ENCODE measurements at regions not wholly inside any gene's neighbourhood (a gene's known extent, or its start where the extent isn't known, plus 50 kb on each side); places are given as distances from the start of the nearest gene placed in this dataset.

GRCh38 chr16:65349626-65350025 is 227.8 kb upstream of the CDH11 start:
- H3K4me3 Mint-ChIP-seq: no peak overlapping the region
- H3K36me3 Mint-ChIP-seq: peaks cover under 1% of the 10 kb centered on the region; the same call in 1 of the 2 replicates
- ChIA-PET CTCF (no interaction called here), POLR2A (no interaction called here)
- TF ChIP-seq ZNF416 (CRISPR knock-in tag; IDR thresholded peaks at IDR 0.05) (no peak), ZNF423 (CRISPR knock-in tag; IDR thresholded peaks at IDR 0.05) (no peak), PRDM15 (CRISPR knock-in tag; IDR thresholded peaks at IDR 0.05) (no peak), NR2C2 (CRISPR knock-in tag; IDR thresholded peaks at IDR 0.05) (no peak), TEAD4 (CRISPR knock-in tag; IDR thresholded peaks at IDR 0.05) (no peak)
- DNase-seq (ENCODE audit: low spot score) (no peak), ATAC-seq (no peak)
- H3K27ac Mint-ChIP-seq: no peak overlapping the region
- H3K4me1 Mint-ChIP-seq: peaks cover 9% of the 10 kb centered on the region
- no peaks in the 10 kb centered on the region; the same call in 1 of the 2 replicates for H3K27me3 Mint-ChIP-seq (ENCODE audit: low read depth)
- peaks cover 4% of the 10 kb centered on the region for H3K9me3 Mint-ChIP-seq

GRCh38 chr16:65343556-65343955 is 221.7 kb upstream of the CDH11 start:
- TF ChIP-seq E2F5 (CRISPR knock-in tag; IDR thresholded peaks at IDR 0.05) (no peak), ZNF263 (CRISPR knock-in tag; IDR thresholded peaks at IDR 0.05; ENCODE audit: low read depth) (no peak), E2F4 (CRISPR knock-in tag; IDR thresholded peaks at IDR 0.05; ENCODE audit: borderline replicate concordance, low read depth) (no peak), ERG (CRISPR knock-in tag; IDR thresholded peaks at IDR 0.05) (no peak), E2F1 (CRISPR knock-in tag; IDR thresholded peaks at IDR 0.05) (no peak), ZNF121 (CRISPR knock-in tag; IDR thresholded peaks at IDR 0.05) (no peak), CREB1 (CRISPR knock-in tag; IDR thresholded peaks at IDR 0.05) (no peak)
- Mint-ChIP-seq H3K9me3 (peaks cover 3% of the 10 kb centered on the region; the same call in 1 of the 2 replicates), H3K36me3 (no peaks in the 10 kb centered on the region), H3K27me3 (ENCODE audit: low read depth) (no peaks in the 10 kb centered on the region), H3K4me3 (no peak overlapping the region), H3K4me1 (peaks cover 6% of the 10 kb centered on the region), H3K27ac (no peak overlapping the region)
- ATAC-seq: no peak
- CTCF ChIA-PET: no interaction called here
- POLR2A ChIA-PET: no interaction called here
- no peak for DNase-seq (ENCODE audit: low spot score)

GRCh38 chr16:65342231-65342866 is 220.5 kb upstream of the CDH11 start:
- Mint-ChIP-seq H3K36me3 (no peaks in the 10 kb centered on the region), H3K27me3 (ENCODE audit: low read depth) (no peaks in the 10 kb centered on the region), H3K9me3 (peaks cover 3% of the 10 kb centered on the region; the same call in 1 of the 2 replicates), H3K27ac (no peak overlapping the region), H3K4me3 (no peak overlapping the region), H3K4me1 (peaks cover 6% of the 10 kb centered on the region)
- DNase-seq (ENCODE audit: low spot score) (peak; percentile 10), ATAC-seq (peak; percentile 60)
- POLR2A ChIA-PET: interaction anchor here (0.6 kb wide), 1 partner anchor 16 kb away, joined by 3 read pairs; no protein-coding TSS in a partner anchor
- TF ChIP-seq MLX (CRISPR knock-in tag; IDR thresholded peaks at IDR 0.05) (no peak), IRF1 (CRISPR knock-in tag; IDR thresholded peaks at IDR 0.05) (no peak), E2F4 (CRISPR knock-in tag; IDR thresholded peaks at IDR 0.05; ENCODE audit: borderline replicate concordance, low read depth) (no peak), ZNF317 (CRISPR knock-in tag; IDR thresholded peaks at IDR 0.05; ENCODE audit: borderline replicate concordance, low read depth) (no peak), ETV6 (CRISPR knock-in tag; IDR thresholded peaks at IDR 0.05) (no peak), SMAD3 (CRISPR knock-in tag; IDR thresholded peaks at IDR 0.05; ENCODE audit: borderline replicate concordance) (no peak), ATF1 (CRISPR knock-in tag; IDR thresholded peaks at IDR 0.05) (no peak), TEAD1 (CRISPR knock-in tag; IDR thresholded peaks at IDR 0.05) (no peak), JAZF1 (CRISPR knock-in tag; IDR thresholded peaks at IDR 0.05) (no peak), ZNF121 (CRISPR knock-in tag; IDR thresholded peaks at IDR 0.05) (no peak)
- CTCF ChIA-PET: interaction anchor here (0.5 kb wide), 1 partner anchor 152 kb away, joined by 3 read pairs; no protein-coding TSS in a partner anchor

Data from WTC11 (cell line).